Thoracic aorta (tissue), 2 donors: ENCODE measurements at regions not wholly inside any gene's neighbourhood (a gene's known extent, or its start where the extent isn't known, plus 50 kb on each side); places are given as distances from the start of the nearest gene placed in this dataset.

Source experiments
- ATAC-seq: fragments of 150-250 bp; one replicate; pipeline ENCODE4 v1.8.0; 2017; ENCODE audit warnings: low read depth; ENCODE audit not compliant: insufficient number of reproducible peaks, low FRiP score
- DNase-seq: peaks from one replicate; pipeline ENCODE4 v3.0.0-alpha.2; 2020; ENCODE audit warnings: low spot score
- H3K27ac ChIP-seq, 2 donors: fragments of 200-600 bp; sonication (generic); 1 replicate in 1 of 2; 2 replicates in 1 of 2; pipeline ENCODE4 v1.5.1; 2016; ENCODE audit warnings: mild to moderate bottlenecking in 2 of 2, moderate library complexity in 2 of 2
- H3K27me3 ChIP-seq: fragments of 200-600 bp; sonication (generic); replicated peaks from 2 replicates; pipeline ENCODE4 v1.6.0; 2016; ENCODE audit warnings: mild to moderate bottlenecking; ENCODE audit not compliant: insufficient read depth
- H3K36me3 ChIP-seq: fragments of 200-600 bp; sonication (generic); one replicate; pipeline ENCODE4 v1.5.1; 2016
- H3K4me1 ChIP-seq, 2 donors: fragments of 200-600 bp; sonication (generic); 1 replicate in 1 of 2; 2 replicates in 1 of 2; pipeline versions ENCODE4 v1.5.1 to v1.6.0; 2016; ENCODE audit warnings: low read depth in 2 of 2, mild to moderate bottlenecking in 1 of 2; ENCODE audit not compliant: control insufficient read depth in 1 of 2
- H3K4me3 ChIP-seq: fragments of 200-600 bp; sonication (generic); 2 replicates; pipeline ENCODE4 v1.5.1; 2016; ENCODE audit warnings: mild to moderate bottlenecking
- H3K9me3 ChIP-seq: fragments of 200-600 bp; sonication (generic); 2 replicates; pipeline ENCODE4 v1.5.1; 2016
- CTCF ChIP-seq: fragments of 200-600 bp; sonication (generic); IDR thresholded peaks from one replicate; pipeline ENCODE4 v1.5.1; 2019; ENCODE audit warnings: antibody characterized with exemption

- no peak overlapping the region for H3K27ac ChIP-seq
- H3K4me1 ChIP-seq = no peaks in the 10 kb centered on the region
- no peaks in the 10 kb centered on the region for H3K27me3 ChIP-seq
- no peak for ATAC-seq
- TF ChIP-seq CTCF = no peak
- H3K9me3 ChIP-seq = no peaks in the 10 kb centered on the region
- no peak overlapping the region for H3K4me3 ChIP-seq
- DNase-seq = no peak
- no peaks in the 10 kb centered on the region for H3K36me3 ChIP-seq
Observed at GRCh38 chr2:75982719-75983118, 272.0 kb upstream of the GCFC2 start.

DNA sequence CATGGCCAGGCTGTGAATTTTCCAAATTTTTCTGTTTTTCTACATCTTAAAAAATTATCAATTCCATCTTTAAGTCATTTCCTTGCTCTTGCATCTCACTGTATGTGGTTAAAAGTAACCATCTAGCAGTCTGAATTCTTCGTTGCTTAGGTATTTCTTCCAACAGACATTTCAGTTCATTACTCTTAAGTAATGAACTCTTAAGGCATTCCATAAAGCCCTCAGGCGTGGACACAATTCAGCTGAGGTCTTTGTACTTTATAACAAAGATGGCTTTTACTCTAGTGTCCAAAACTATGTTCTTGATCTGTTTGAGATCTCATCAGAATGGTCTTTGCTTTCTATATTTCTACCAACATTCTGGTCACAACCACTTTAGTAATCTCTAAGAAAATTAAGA lies 253.9 kb upstream of the GCFC2 start:
- H3K36me3 ChIP-seq = no peaks in the 10 kb centered on the region
- no peaks in the 10 kb centered on the region for H3K27me3 ChIP-seq
- no peak for ATAC-seq
- H3K9me3 ChIP-seq = no peaks in the 10 kb centered on the region
- H3K27ac ChIP-seq = no peak overlapping the region
- no peak for TF ChIP-seq CTCF
- no peak overlapping the region for H3K4me3 ChIP-seq
- no peaks in the 10 kb centered on the region for H3K4me1 ChIP-seq
- no peak for DNase-seq

- Histone ChIP-seq H3K27me3 (no peaks in the 10 kb centered on the region), H3K4me3 (no peak overlapping the region), H3K27ac (no peak overlapping the region), H3K36me3 (no peaks in the 10 kb centered on the region), H3K4me1 (no peaks in the 10 kb centered on the region), H3K9me3 (no peaks in the 10 kb centered on the region)
- no peak for TF ChIP-seq CTCF
- ATAC-seq (no peak), DNase-seq (no peak)
Observed at GRCh38 chr2:75960472-75961009, 249.8 kb upstream of the GCFC2 start.

- TF ChIP-seq CTCF = no peak
- no peak overlapping the region for H3K4me3 ChIP-seq
- ATAC-seq = no peak
Observed at GRCh38 chr2:75959724-75960471, 249.2 kb upstream of the GCFC2 start.

DNA sequence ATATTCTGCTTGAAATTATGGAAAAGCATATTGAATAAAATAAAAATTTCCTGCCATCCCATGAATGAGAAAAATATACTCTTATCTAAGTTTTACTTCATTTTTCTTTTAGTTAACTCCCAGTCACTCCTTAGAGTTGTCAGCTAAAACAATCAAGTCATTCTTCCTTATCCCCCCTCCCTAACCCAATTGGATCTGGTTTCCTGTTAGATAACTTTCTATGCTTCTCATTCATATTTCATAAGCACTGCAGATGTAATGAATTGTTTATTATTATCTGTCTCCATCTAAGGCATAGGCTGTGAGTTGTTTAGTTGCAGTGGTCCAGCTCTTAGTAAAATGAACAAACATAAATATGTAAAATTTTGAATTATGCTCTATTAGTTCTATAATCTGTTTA lies 244.0 kb upstream of the GCFC2 start:
- TF ChIP-seq CTCF = no peak
- no peak overlapping the region for H3K4me3 ChIP-seq
- no peak overlapping the region for H3K27ac ChIP-seq
- H3K4me1 ChIP-seq = no peaks in the 10 kb centered on the region
- ATAC-seq (no peak), DNase-seq (no peak)
- H3K36me3 ChIP-seq = no peaks in the 10 kb centered on the region
- no peaks in the 10 kb centered on the region for H3K27me3 ChIP-seq
- H3K9me3 ChIP-seq = no peaks in the 10 kb centered on the region

More at GRCh38 chr2:75959724-75960471, 249.2 kb upstream of the GCFC2 start:
- H3K9me3 ChIP-seq = no peaks in the 10 kb centered on the region
- no peaks in the 10 kb centered on the region for H3K4me1 ChIP-seq
- H3K36me3 ChIP-seq = no peaks in the 10 kb centered on the region
- H3K27ac ChIP-seq = no peak overlapping the region
- no peak for DNase-seq
- H3K27me3 ChIP-seq = no peaks in the 10 kb centered on the region
